Tibial nerve (tissue), 4 donors: ENCODE measurements at regions not wholly inside any gene's neighbourhood (a gene's known extent, or its start where the extent isn't known, plus 50 kb on each side); places are given as distances from the start of the nearest gene placed in this dataset.
"Not testable (repeated sequence)": the region's sequence is repeated elsewhere in the genome, so short reads cannot be mapped to it uniquely, and the experiment has no call there.

ENCODE experiments used
- DNase-seq, 2 donors: peaks; one replicate each; pipeline ENCODE4 v3.0.0-alpha.2; 2019; ENCODE audit warnings: low spot score in 2 of 2
- H3K27ac ChIP-seq, 4 donors: fragments of 200-600 bp; sonication (generic) in 3 of 4; one replicate each; pipeline ENCODE4 v1.5.1; 2017 to 2019; ENCODE audit warnings: mild to moderate bottlenecking in 1 of 4
- H3K27me3 ChIP-seq, 2 donors: fragments of 200-600 bp; sonication (generic) in 1 of 2; one replicate each; pipeline versions ENCODE4 v1.5.1 to v1.6.0; 2017 to 2019
- H3K36me3 ChIP-seq, 3 donors: fragments of 200-600 bp; sonication (generic); one replicate each; pipeline ENCODE4 v1.5.1; 2018 to 2019
- H3K4me1 ChIP-seq, 4 donors: fragments of 200-600 bp; sonication (generic) in 3 of 4; one replicate each; pipeline ENCODE4 v1.5.1; 2017 to 2019
- H3K4me3 ChIP-seq, 4 donors: fragments of 200-600 bp; sonication (generic) in 3 of 4; one replicate each; pipeline ENCODE4 v1.5.1; 2017 to 2019; ENCODE audit warnings: mild to moderate bottlenecking in 1 of 4, moderate library complexity in 1 of 4
- H3K9me3 ChIP-seq, 4 donors: fragments of 200-600 bp; sonication (generic) in 3 of 4; one replicate each; pipeline ENCODE4 v1.5.1; 2017 to 2019
- EP300 ChIP-seq, 2 donors: sonication (generic); formaldehyde crosslinking; IDR thresholded peaks; one replicate each; pipeline ENCODE4 v1.6.1; 2017; ENCODE audit warnings: antibody characterized with exemption in 2 of 2, mild to moderate bottlenecking in 1 of 2
- WGBS, 2 donors: methylation state at CpG; one replicate each; pipeline ENCODE4 v1.1.5; 2018; 5-methylcytosine and 5-hydroxymethylcytosine counted together

DNA sequence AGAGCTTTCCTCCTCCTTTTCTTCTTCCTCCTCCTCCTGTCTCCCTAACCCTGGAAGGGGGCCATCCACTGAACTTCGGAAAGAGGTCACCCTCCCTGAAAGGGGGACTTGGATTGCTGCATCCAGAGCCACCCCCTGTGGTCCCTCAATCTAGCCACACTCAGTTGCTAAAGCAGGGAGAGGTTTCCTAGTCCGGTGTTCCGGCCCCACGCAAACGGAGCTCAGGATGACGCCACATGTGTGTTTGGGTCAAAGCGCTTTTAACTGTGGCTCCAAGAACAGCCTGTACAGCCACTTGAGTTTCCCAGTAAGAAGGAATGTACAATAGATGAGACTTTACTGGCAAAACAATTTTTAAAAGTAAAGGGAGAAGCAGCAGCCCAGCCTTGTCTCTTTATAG lies 206.9 kb upstream of the IRF2BP2 start:
- 76 to 94% methylated on average over 6 of the region's 7 CpGs for WGBS, 2 donors
- H3K4me3 ChIP-seq, H3K27me3 ChIP-seq, H3K4me1 ChIP-seq, H3K9me3 ChIP-seq, H3K36me3 ChIP-seq: not testable (repeated sequence)
- peak overlapping the region in 3 of 4 donors; percentile 67 to 72 (median 70) for H3K27ac ChIP-seq
- peak in 1 of 2 donors; percentile 67 for TF ChIP-seq EP300 (IDR thresholded peaks at IDR 0.05)
- peak in 1 of 2 donors; percentile 60 for DNase-seq

DNA sequence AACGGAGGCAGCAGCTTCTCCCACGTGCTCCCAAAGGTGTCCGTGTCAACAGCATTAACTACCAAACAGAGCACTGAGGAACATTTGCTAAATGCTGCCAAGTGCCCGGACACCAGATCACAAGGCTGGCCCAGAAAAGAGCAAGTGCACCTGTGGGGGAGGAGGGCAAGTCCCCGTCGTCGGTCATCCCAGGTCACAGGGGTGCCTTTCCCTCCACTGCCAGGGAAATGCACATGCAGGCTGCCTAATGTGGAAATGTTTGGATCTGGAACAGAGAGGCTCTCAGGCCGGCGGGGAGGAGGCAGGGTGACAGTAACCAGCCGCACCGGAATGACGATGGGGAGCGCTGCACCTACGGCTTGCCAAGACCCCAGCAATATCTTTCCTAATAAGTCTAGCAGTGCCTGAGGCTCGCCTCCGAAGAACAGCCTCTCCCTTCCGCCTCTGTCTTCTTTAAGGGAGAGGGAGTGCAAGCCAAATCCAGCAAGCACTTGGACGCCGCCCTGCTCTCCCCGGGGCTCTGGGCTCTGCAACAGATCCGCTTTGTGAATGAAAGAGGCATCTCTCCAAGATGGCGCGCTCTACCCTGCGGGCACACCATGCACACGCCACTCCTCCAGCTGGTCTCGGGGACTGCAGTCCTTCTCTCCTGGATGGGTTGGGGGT lies 206.3 kb upstream of the IRF2BP2 start:
- H3K4me3 ChIP-seq, H3K4me1 ChIP-seq, H3K9me3 ChIP-seq, H3K36me3 ChIP-seq, H3K27me3 ChIP-seq: not testable (repeated sequence)
- H3K27ac ChIP-seq = peak overlapping the region in 2 of 4 donors; percentile 67 to 70
- WGBS, 2 donors = 66 to 69% methylated on average over 14 to 15 of the region's 26 CpGs
- peak; percentile 52 to 63 for DNase-seq

DNA sequence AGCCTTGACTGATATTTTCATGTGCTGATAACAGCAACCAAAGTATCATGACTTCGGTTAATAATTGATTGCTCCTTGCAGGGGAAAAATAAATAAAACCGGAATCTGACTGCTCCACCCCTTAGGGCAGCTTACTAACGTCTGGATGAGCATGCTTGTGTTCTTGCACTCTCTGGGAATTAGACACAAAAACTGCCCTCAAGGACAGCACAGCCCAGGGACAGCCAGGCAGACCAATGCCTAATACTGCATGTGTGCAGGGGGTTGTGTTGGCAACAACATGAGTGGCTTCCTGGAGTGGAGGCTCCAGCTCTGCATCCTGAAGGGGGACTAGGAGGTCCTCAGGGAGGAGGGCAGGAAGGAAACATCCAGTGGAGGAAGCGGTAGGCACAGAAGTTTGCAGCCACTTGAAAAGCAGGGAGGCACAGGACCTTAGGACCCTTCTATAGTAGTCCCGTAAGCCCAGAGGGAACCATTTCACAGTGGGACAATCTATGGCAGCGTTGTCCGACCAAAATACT lies 205.4 kb upstream of the IRF2BP2 start:
- not testable (repeated sequence) for H3K27ac ChIP-seq, H3K36me3 ChIP-seq, DNase-seq, H3K9me3 ChIP-seq, H3K4me1 ChIP-seq, H3K27me3 ChIP-seq, H3K4me3 ChIP-seq
- 45 to 54% methylated on average over 5 to 6 of the region's 7 CpGs for WGBS, 2 donors

GRCh38 chr1:234814235-234814634 lies 204.3 kb upstream of the IRF2BP2 start:
- not testable (repeated sequence) for H3K36me3 ChIP-seq, H3K27me3 ChIP-seq, H3K9me3 ChIP-seq, H3K4me3 ChIP-seq, H3K27ac ChIP-seq, DNase-seq
- 90 to 97% methylated on average over 3 of the region's 7 CpGs for WGBS, 2 donors
- peaks cover 0 to 11% (median 0%) of the 10 kb centered on the region in 4 donors for H3K4me1 ChIP-seq

DNA sequence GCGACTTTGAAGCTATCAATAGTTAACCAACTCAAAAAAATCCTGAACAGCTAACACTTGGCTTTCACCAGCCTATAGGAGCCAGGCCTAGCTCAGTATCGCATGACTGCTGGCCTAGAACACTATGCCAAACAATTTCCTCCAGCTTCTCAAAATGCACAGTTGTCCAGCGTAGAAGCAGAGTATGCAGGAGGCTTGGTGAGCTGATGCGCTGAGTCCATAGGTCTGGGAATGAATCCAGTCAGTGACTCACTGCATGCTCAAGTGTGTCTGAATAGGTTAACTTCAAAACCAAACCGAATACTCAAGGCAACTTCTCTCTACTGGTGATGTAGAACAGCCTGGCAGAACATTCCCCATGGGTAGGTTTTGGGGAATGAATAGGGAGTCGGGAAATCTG lies 201.8 kb upstream of the IRF2BP2 start:
- H3K36me3 ChIP-seq = not testable (repeated sequence)

GRCh38 chr1:234810726-234811125 lies 200.7 kb upstream of the IRF2BP2 start:
- WGBS, 2 donors = 69 to 94% methylated on average over 4 of the region's 4 CpGs
- H3K27ac ChIP-seq, H3K4me1 ChIP-seq, H3K9me3 ChIP-seq, H3K27me3 ChIP-seq, DNase-seq, H3K4me3 ChIP-seq, H3K36me3 ChIP-seq: not testable (repeated sequence)

More for the DNA sequence above, 201.8 kb upstream of the IRF2BP2 start:
- not testable (repeated sequence) for H3K4me3 ChIP-seq, H3K4me1 ChIP-seq, H3K27ac ChIP-seq, H3K27me3 ChIP-seq, DNase-seq, H3K9me3 ChIP-seq
- 87 to 91% methylated on average over 4 to 5 of the region's 6 CpGs for WGBS, 2 donors

DNA sequence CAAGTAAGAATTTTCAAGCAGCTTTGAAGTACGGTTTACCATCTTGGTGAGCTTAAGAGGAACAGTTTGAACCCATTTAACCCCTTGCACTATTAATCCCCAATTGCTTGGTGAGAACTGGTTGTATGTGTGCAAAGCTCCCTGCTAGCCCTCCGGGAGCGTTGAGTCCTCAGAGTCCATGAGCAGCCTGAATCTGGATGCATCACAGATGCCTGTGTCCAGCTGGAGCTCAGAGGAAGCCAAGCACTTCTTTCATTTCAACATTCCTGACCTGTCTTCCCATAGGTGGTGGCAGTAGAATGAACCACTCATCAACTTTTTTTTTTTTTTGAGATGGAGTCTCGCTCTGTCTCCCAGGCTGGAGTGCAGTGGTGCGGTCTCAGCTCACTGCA lies 199.9 kb upstream of the IRF2BP2 start:
- H3K4me3 ChIP-seq, H3K27me3 ChIP-seq, H3K36me3 ChIP-seq, H3K27ac ChIP-seq, H3K9me3 ChIP-seq, H3K4me1 ChIP-seq, DNase-seq: not testable (repeated sequence)
- 67 to 73% methylated on average over 3 of the region's 5 CpGs for WGBS, 2 donors

DNA sequence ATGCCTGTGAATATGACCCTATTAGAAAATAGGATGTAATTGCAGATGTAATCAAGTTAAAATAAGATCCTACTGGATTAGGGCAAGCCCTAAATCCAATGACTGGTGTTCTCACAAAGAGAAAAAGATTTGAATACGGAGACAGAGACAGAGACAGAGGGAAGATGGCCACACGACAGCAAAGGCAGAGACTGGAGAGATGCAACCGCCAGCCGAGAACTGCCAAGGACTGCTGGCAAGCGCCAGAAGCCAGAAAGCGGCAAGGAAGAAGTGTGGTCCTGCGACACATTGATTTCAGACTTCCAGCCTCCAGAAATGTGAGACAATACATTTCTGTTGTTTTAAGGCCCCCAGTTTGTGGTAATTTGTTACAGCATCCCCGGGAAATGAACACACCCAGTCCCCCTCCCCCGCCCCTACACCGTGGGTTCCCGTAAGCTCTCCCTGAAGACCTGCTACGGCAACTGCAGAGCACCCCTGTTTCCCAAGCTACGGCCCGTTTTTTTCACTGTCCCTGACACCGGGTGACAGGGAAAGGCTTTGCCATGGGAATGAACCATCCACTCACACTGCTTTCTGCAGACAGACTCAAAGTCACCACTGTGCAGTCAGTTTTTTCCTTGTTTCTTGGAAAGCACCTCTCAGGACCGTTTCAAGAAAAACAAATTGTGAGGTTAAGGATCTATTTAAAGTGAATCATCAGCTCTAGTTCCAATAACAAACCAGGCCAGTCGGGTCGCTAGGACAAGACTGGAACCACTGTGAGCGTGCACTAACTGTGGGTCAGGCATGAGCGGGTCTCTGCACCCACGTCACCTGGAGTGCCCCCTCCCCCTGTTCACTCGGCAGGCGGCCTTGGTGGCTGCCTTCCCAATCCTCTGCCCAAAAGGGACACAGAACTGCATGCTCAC lies 199.2 kb upstream of the IRF2BP2 start:
- H3K27me3 ChIP-seq, H3K36me3 ChIP-seq, H3K4me1 ChIP-seq, H3K27ac ChIP-seq, H3K9me3 ChIP-seq, H3K4me3 ChIP-seq: not testable (repeated sequence)
- 59 to 75% methylated on average over 14 of the region's 23 CpGs for WGBS, 2 donors
- peak in 1 of 2 donors; percentile 20 for DNase-seq

- H3K4me3 ChIP-seq, H3K27ac ChIP-seq, H3K4me1 ChIP-seq, H3K27me3 ChIP-seq, H3K9me3 ChIP-seq, H3K36me3 ChIP-seq, DNase-seq: not testable (repeated sequence)
- WGBS, 2 donors = 57 to 73% methylated on average over 3 to 4 of the region's 7 CpGs
These were observed 198.5 kb upstream of the IRF2BP2 start for GRCh38 chr1:234808459-234808858.

- H3K27ac ChIP-seq, H3K4me1 ChIP-seq, H3K4me3 ChIP-seq, H3K27me3 ChIP-seq, DNase-seq, H3K9me3 ChIP-seq, H3K36me3 ChIP-seq: not testable (repeated sequence)
- 88 to 94% methylated on average over 5 of the region's 8 CpGs for WGBS, 2 donors
These were observed 197.7 kb upstream of the IRF2BP2 start for GRCh38 chr1:234807705-234808104.

DNA sequence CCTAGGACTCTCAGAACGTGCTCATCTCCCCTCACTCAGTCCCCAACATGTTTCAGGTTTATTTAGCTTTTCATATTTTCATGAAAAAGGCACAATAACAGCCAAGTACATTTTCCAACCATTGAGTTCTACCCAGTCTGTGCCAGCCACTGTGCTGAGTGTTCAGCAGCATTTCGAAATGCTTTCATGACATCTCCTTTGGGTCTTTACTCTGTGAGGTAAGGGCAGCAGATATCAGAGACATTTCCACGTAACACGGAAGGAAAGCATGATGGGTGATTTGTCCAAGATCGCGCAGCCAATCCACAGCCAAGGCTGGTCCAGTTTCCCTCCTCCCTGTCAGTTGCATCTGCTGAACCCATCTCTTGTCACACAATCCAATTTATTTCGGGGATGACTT lies 192.6 kb upstream of the IRF2BP2 start:
- H3K4me3 ChIP-seq, H3K27ac ChIP-seq, H3K4me1 ChIP-seq, H3K9me3 ChIP-seq, DNase-seq, H3K27me3 ChIP-seq, H3K36me3 ChIP-seq: not testable (repeated sequence)
- WGBS, 2 donors = 92% methylated on average over 7 of the region's 7 CpGs

DNA sequence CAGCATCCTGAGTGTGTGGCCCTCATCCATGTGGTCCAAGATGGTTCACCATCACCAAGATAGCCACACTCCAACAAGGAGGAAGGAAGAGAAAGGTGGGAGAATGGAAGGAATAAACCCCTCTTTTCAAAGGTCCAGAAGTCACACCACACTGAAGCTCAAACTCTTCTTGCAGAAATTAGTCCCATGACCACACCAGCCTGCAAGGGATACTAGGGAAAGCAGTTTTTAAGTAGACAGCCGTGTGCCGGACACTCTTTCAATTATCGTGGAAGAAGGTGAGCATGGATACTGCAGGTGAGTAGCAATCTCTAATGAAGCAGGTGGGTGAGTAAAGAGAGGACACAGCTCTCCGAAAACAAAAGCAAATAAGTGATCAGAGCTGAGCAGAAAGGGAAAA lies 191.7 kb upstream of the IRF2BP2 start:
- H3K27me3 ChIP-seq, H3K4me3 ChIP-seq, H3K4me1 ChIP-seq, H3K36me3 ChIP-seq, H3K27ac ChIP-seq, DNase-seq, H3K9me3 ChIP-seq: not testable (repeated sequence)
- 88 to 90% methylated on average over 4 of the region's 4 CpGs for WGBS, 2 donors

DNA sequence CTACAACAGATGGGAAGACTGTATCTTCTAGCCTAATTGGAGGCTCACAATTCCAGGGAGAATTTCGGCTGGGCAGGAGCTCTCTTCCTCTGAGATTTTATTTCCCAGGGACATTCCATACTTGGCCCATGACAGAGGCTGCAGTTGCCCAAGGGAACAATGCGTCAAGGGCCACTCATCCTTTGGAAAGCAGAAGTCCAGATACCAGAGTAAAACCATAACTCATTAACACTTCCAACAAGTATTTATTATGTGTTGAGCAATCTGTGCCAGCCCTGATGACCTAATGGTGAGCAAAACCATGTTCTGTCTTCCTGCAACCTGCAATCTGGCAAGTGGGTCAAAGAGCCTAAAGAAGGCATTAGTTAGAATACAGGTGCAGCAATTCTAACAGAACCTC lies 191.2 kb upstream of the IRF2BP2 start:
- H3K27me3 ChIP-seq, DNase-seq, H3K4me3 ChIP-seq, H3K27ac ChIP-seq, H3K4me1 ChIP-seq, H3K9me3 ChIP-seq, H3K36me3 ChIP-seq: not testable (repeated sequence)
- no CpG with 5 or more reads among the region's 2 CpGs for WGBS, 2 donors
